Uterus (tissue), 3 donors: ENCODE measurements at regions not wholly inside any gene's neighbourhood (a gene's known extent, or its start where the extent isn't known, plus 50 kb on each side); places are given as distances from the start of the nearest gene placed in this dataset.

Experiments used
- DNase-seq, 2 donors: peaks; one replicate each; pipeline ENCODE4 v3.0.0-alpha.2; 2019 to 2020
- H3K27ac ChIP-seq, 2 donors: fragments of 200-600 bp; sonication (generic); 1 replicate in 1 of 2; 2 replicates in 1 of 2; pipeline ENCODE4 v1.5.1; 2016 to 2018
- H3K27me3 ChIP-seq, 2 donors: fragments of 200-600 bp; sonication (generic); one replicate each; pipeline ENCODE4 v1.5.1; 2018 to 2019; ENCODE audit warnings: control low read depth in 1 of 2
- H3K36me3 ChIP-seq, 2 donors: fragments of 200-600 bp; sonication (generic); one replicate each; pipeline ENCODE4 v1.5.1; 2019; ENCODE audit warnings: control low read depth in 1 of 2
- H3K4me1 ChIP-seq, 2 donors: fragments of 200-600 bp; sonication (generic); one replicate each; pipeline ENCODE4 v1.5.1; 2018 to 2019; ENCODE audit warnings: control low read depth in 1 of 2
- H3K4me3 ChIP-seq, 2 donors: fragments of 200-600 bp; sonication (generic); 1 replicate in 1 of 2; 2 replicates in 1 of 2; pipeline ENCODE4 v1.5.1; 2018 to 2019; ENCODE audit warnings: mild to moderate bottlenecking in 1 of 2
- H3K9me3 ChIP-seq, 2 donors: fragments of 200-600 bp; sonication (generic); one replicate each; pipeline ENCODE4 v1.5.1; 2019; ENCODE audit warnings: control low read depth in 1 of 2
- POLR2A ChIP-seq, 2 donors: fragments of 450-650 bp; IDR thresholded peaks; one replicate each; pipeline ENCODE4 v1.6.1; 2016; ENCODE audit warnings: antibody characterized with exemption in 2 of 2, mild to moderate bottlenecking in 1 of 2, moderate library complexity in 1 of 2
- intact Hi-C: fragments of 100-400 bp; cut with DNase I; formaldehyde crosslinking; loops from one replicate; pipeline ENCODE4 v1.15.1; 2023; ENCODE audit warnings: low total_unique reads
- TF ChIP-seq, protein P1 (sequence below), 4 experiments: fragments of 200-600 bp in 2 of 4; fragments of 450-650 bp in 2 of 4; sonication (generic) in 2 of 4; IDR thresholded peaks; one replicate each; pipeline ENCODE4 v1.5.1; 2016 to 2019; ENCODE audit warnings: antibody characterized with exemption in 4 of 4, mild to moderate bottlenecking in 2 of 4, moderate library complexity in 1 of 4
- donor health status: DM: yes; HTN: yes; CAD: no.

DNA sequence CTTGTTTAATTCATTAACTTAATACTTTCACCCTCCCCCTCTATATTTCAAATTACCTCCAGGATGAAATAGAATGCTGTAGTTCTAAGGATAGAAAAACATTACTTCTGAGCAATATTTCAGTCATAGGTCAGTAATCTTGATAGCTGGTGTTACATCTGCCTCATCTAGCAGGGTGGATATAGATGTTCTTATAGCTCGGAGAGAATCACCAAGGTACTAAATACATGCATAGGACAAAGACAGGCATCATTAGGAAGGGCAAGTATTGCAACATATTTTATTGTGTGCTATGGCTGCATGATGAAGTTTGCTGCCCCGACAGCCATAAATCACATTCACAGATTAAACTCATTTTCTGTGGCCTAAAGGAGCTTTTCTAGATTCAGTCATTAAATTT is 601.0 kb downstream of the FGF9 start:
- Histone ChIP-seq H3K27ac (no peak overlapping the region), H3K36me3 (no peaks in the 10 kb centered on the region), H3K4me1 (no peaks in the 10 kb centered on the region), H3K4me3 (no peak overlapping the region), H3K9me3 (no peaks in the 10 kb centered on the region), H3K27me3 (no peaks in the 10 kb centered on the region)
- intact Hi-C loops = no loop called here
- DNase-seq = no peak
- TF ChIP-seq POLR2A (IDR thresholded peaks at IDR 0.05) = no peak
- TF ChIP-seq, protein P1, sequence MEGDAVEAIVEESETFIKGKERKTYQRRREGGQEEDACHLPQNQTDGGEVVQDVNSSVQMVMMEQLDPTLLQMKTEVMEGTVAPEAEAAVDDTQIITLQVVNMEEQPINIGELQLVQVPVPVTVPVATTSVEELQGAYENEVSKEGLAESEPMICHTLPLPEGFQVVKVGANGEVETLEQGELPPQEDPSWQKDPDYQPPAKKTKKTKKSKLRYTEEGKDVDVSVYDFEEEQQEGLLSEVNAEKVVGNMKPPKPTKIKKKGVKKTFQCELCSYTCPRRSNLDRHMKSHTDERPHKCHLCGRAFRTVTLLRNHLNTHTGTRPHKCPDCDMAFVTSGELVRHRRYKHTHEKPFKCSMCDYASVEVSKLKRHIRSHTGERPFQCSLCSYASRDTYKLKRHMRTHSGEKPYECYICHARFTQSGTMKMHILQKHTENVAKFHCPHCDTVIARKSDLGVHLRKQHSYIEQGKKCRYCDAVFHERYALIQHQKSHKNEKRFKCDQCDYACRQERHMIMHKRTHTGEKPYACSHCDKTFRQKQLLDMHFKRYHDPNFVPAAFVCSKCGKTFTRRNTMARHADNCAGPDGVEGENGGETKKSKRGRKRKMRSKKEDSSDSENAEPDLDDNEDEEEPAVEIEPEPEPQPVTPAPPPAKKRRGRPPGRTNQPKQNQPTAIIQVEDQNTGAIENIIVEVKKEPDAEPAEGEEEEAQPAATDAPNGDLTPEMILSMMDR (IDR thresholded peaks at IDR 0.05) = no peak

DNA sequence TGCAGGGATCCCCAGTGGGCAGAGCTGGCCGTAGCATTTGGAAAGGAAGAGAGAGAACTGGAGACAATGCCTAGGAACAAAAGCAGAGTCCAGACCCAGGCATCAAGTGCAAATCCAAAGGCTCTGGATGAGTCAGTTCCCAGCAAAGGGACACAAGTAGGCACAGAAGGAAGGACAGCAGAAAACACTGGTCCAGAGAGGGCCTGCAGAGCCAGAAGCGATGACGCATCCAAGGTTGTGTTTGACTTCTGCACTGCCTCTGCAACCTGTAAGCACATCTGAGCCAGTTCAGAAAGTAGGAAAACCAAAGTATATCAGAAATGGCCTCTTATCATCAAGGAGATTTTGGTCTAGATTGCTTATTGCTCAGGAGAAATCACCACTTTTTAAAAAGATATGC is 604.5 kb downstream of the FGF9 start:
- H3K4me3 ChIP-seq = no peak overlapping the region
- no peak for DNase-seq
- intact Hi-C loops = no loop called here
- H3K4me1 ChIP-seq = no peaks in the 10 kb centered on the region
- no peaks in the 10 kb centered on the region for H3K27me3 ChIP-seq
- no peaks in the 10 kb centered on the region for H3K36me3 ChIP-seq
- TF ChIP-seq, protein P1 (IDR thresholded peaks at IDR 0.05) = no peak
- no peak for TF ChIP-seq POLR2A (IDR thresholded peaks at IDR 0.05)
- no peak overlapping the region for H3K27ac ChIP-seq
- no peaks in the 10 kb centered on the region for H3K9me3 ChIP-seq

DNA sequence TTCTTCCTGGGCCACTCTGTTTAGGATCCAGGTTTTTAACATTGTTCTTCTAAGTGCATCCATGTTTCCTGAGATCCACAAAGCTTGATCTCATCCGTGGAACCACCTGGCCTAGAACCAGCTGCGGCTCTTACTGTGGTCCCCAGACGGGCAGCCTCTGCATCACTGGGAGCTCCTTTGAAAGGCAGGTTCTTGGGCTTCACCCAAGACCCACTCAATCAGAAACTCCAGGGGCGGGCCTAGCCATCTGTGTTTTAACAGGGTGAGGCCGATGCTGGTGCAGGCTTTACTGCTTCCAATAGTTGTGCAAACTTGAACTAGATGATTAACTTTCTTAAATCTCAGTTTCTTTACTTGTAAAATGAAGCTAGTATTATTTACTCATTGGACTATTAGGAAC is 605.7 kb downstream of the FGF9 start:
- no peaks in the 10 kb centered on the region for H3K36me3 ChIP-seq
- intact Hi-C loops = no loop called here

DNA sequence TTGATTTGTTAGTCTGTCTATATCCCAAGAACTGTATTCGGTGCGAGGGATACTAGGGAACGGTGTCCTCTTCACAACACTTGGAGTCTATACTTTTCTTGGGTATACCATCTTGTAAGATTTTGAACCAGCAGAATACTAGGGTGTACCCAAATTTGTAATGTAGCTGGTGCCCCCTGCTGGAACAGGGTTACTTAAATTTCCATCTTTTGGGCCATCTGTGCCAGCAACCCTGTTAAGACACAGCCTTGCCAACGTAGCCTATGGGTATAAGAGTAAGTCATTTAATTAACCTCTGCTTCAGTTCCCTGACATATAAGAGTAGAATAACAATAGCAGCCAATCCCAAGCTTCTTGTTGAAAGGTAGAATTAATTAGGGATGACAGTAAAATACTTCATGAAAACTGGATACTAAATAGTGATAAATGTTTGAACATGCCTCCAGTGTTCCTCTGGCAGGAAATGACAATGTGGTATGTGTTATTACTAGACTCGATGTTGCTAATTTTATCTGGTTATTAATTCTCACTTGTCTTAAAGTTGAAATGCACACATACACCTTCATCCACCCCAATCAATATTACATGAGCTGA is 607.6 kb downstream of the FGF9 start:
- H3K4me3 ChIP-seq = no peak overlapping the region
- H3K36me3 ChIP-seq = no peaks in the 10 kb centered on the region
- no peak overlapping the region for H3K27ac ChIP-seq
- DNase-seq = peak; percentile 27 to 28
- intact Hi-C loops = no loop called here
- no peak for TF ChIP-seq POLR2A (IDR thresholded peaks at IDR 0.05)
- TF ChIP-seq, protein P1 (IDR thresholded peaks at IDR 0.05) = peak in 3 of 4 experiments; percentile 15 to 33 (median 16)
- no peaks in the 10 kb centered on the region for H3K9me3 ChIP-seq
- H3K27me3 ChIP-seq = no peaks in the 10 kb centered on the region
- no peaks in the 10 kb centered on the region for H3K4me1 ChIP-seq

More for the DNA sequence above, 605.7 kb downstream of the FGF9 start:
- Histone ChIP-seq H3K27ac (no peak overlapping the region), H3K4me3 (no peak overlapping the region), H3K27me3 (no peaks in the 10 kb centered on the region), H3K4me1 (no peaks in the 10 kb centered on the region), H3K9me3 (no peaks in the 10 kb centered on the region)
- no peak for TF ChIP-seq POLR2A (IDR thresholded peaks at IDR 0.05)
- TF ChIP-seq, protein P1 (IDR thresholded peaks at IDR 0.05) = no peak
- DNase-seq = no peak

DNA sequence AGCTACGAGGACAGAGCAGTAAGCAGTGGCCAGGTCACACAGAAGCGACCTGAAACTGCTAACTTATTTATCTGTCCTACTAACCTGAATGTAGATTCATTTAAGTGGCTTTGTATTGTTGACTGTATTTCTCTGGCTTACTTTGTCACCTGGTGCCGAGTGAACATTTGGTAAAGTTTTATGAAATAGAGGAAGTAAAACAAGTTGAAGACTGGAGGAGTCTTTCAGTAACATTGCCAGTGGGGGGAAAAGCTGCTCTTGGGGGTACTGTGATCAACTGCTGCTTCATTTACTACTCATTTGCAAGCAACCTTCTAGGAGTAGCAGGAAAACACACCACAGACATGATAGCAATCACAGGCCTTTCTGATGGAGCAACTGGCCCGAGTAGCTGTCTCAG is 615.0 kb downstream of the FGF9 start:
- TF ChIP-seq POLR2A (IDR thresholded peaks at IDR 0.05) = no peak
- TF ChIP-seq, protein P1 (IDR thresholded peaks at IDR 0.05) = no peak
- Histone ChIP-seq H3K36me3 (no peaks in the 10 kb centered on the region), H3K4me1 (no peaks in the 10 kb centered on the region), H3K27ac (no peak overlapping the region), H3K4me3 (no peak overlapping the region), H3K9me3 (no peaks in the 10 kb centered on the region), H3K27me3 (no peaks in the 10 kb centered on the region)
- intact Hi-C loops = no loop called here
- no peak for DNase-seq
